Posterior cingulate gyrus (tissue), 11 donors: ENCODE measurements at regions not wholly inside any gene's neighbourhood (a gene's known extent, or its start where the extent isn't known, plus 50 kb on each side); places are given as distances from the start of the nearest gene placed in this dataset.

ENCODE experiments used
- DNase-seq, 10 donors: peaks; one replicate each; pipeline versions ENCODE4 v3.0.0 to v3.0.0-alpha.2; 2020 to 2021; ENCODE audit warnings: mixed read lengths in 3 of 10
- intact Hi-C: fragments of 100-400 bp; cut with DNase I; formaldehyde crosslinking; loops from one replicate; pipeline ENCODE4 v1.15.1; 2023

GRCh38 chr5:14090755-14091154 is 52.4 kb upstream of the TRIO start:
- peak in 1 of 10 donors; percentile 37 for DNase-seq
- intact Hi-C loops = no loop called here

GRCh38 chr5:14090290-14090689 is 52.9 kb upstream of the TRIO start:
- intact Hi-C loops = no loop called here

GRCh38 chr5:14089198-14089597 is 53.9 kb upstream of the TRIO start:
- no peak for DNase-seq
- intact Hi-C loops = no loop called here

More at GRCh38 chr5:14090290-14090689, 52.9 kb upstream of the TRIO start:
- no peak for DNase-seq

- intact Hi-C loops = no loop called here
- DNase-seq = no peak
Observed at GRCh38 chr5:14086261-14086660, 56.9 kb upstream of the TRIO start.

- intact Hi-C loops = no loop called here
- peak in 1 of 10 donors; percentile 34 for DNase-seq
Observed at GRCh38 chr5:14082973-14083372, 60.2 kb upstream of the TRIO start.

- DNase-seq = no peak
- intact Hi-C loops = no loop called here
Observed at GRCh38 chr5:14082523-14082922, 60.6 kb upstream of the TRIO start.

GRCh38 chr5:14081791-14082190 is 61.4 kb upstream of the TRIO start:
- no peak for DNase-seq

GRCh38 chr5:14078716-14079115 is 64.4 kb upstream of the TRIO start:
- no peak for DNase-seq
- intact Hi-C loops = no loop called here

More at GRCh38 chr5:14081791-14082190, 61.4 kb upstream of the TRIO start:
- intact Hi-C loops = no loop called here

- DNase-seq = peak in 1 of 10 donors; percentile 48
- intact Hi-C loops = no loop called here
Observed at GRCh38 chr5:14077501-14077900, 65.6 kb upstream of the TRIO start.

- no peak for DNase-seq
- intact Hi-C loops = no loop called here
Observed at GRCh38 chr5:14076561-14076960, 66.6 kb upstream of the TRIO start.

GRCh38 chr5:14075937-14076336 is 67.2 kb upstream of the TRIO start:
- intact Hi-C loops = no loop called here
- DNase-seq = no peak

- no peak for DNase-seq
- intact Hi-C loops = no loop called here
Observed at GRCh38 chr5:14071433-14071832, 71.7 kb upstream of the TRIO start.

GRCh38 chr5:14069021-14069420 is 74.1 kb upstream of the TRIO start:
- intact Hi-C loops = no loop called here
- DNase-seq = no peak

- no peak for DNase-seq
- intact Hi-C loops = no loop called here
Observed at GRCh38 chr5:14068136-14068535, 75.0 kb upstream of the TRIO start.

- no peak for DNase-seq
- intact Hi-C loops = no loop called here
Observed at GRCh38 chr5:14066326-14066725, 76.8 kb upstream of the TRIO start.

- DNase-seq = no peak
- intact Hi-C loops = no loop called here
Observed at GRCh38 chr5:14064841-14065240, 78.3 kb upstream of the TRIO start.

- DNase-seq = no peak
- intact Hi-C loops = no loop called here
Observed at GRCh38 chr5:14063691-14064090, 79.5 kb upstream of the TRIO start.

GRCh38 chr5:14063138-14063537 is 80.0 kb upstream of the TRIO start:
- intact Hi-C loops = no loop called here
- DNase-seq = no peak

- intact Hi-C loops = no loop called here
- no peak for DNase-seq
Observed at GRCh38 chr5:14062178-14062577, 81.0 kb upstream of the TRIO start.

- intact Hi-C loops = no loop called here
Observed at GRCh38 chr5:14061106-14061505, 82.0 kb upstream of the TRIO start.

GRCh38 chr5:14060218-14060617 is 82.9 kb upstream of the TRIO start:
- no peak for DNase-seq
- intact Hi-C loops = no loop called here

More at GRCh38 chr5:14061106-14061505, 82.0 kb upstream of the TRIO start:
- DNase-seq = no peak

GRCh38 chr5:14059810-14060209 is 83.3 kb upstream of the TRIO start:
- intact Hi-C loops = no loop called here
- DNase-seq = no peak

- intact Hi-C loops = no loop called here
- DNase-seq = no peak
Observed at GRCh38 chr5:14057289-14057688, 85.9 kb upstream of the TRIO start.
